ENCODE measurements at regions not wholly inside any gene's neighbourhood (a gene's known extent, or its start where the extent isn't known, plus 50 kb on each side); places are given as distances from the start of the nearest gene placed in this dataset.

DNA sequence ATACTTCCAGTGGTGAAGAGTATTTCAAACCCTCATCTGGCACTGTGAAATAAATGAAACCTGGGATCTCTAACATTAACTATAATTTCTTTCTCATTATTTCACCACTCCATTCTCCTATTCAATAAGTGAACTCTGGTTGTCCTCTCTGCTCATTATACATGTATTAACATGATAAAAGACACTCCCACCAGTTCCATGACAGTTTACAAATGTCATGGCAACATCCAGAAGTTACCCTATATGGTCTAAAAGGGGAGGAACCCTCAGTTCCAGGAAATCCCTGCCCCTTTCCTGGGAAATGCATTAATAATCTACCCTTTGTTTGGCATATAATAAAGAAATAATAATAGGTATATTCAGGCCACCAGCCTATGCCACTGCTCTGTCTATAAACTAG lies 62.7 kb upstream of the BRINP3 start:
- Mint-ChIP-seq H3K36me3 (peaks cover 12% of the 10 kb centered on the region), H3K4me3 (no peak overlapping the region), H3K27ac (no peak overlapping the region), H3K4me1 (no peaks in the 10 kb centered on the region), H3K27me3 (ENCODE audit: low read depth in 2 of 2) (no peaks in the 10 kb centered on the region), H3K9me3 (peaks cover 6 to 9% of the 10 kb centered on the region in 2 donors)
- Histone ChIP-seq H3K36me3 (ENCODE audit: control insufficient read depth, insufficient read depth, low read length) (no peaks in the 10 kb centered on the region), H3K4me1 (ENCODE audit: control insufficient read depth, insufficient read depth, low read length) (no peaks in the 10 kb centered on the region), H3K27me3 (ENCODE audit: control insufficient read depth, insufficient read depth, low read length) (no peaks in the 10 kb centered on the region), H3K27ac (ENCODE audit: low read length) (no peak overlapping the region), H3K4me3 (ENCODE audit: low read length) (no peak overlapping the region), H3K9me3 (ENCODE audit: control insufficient read depth, insufficient read depth, low read length) (peaks cover 4% of the 10 kb centered on the region)
- intact Hi-C loops (cut with micrococcal nuclease): no loop called here
- ATAC-seq (no peak), DNase-seq (no peak)
- TF ChIP-seq, protein P1, sequence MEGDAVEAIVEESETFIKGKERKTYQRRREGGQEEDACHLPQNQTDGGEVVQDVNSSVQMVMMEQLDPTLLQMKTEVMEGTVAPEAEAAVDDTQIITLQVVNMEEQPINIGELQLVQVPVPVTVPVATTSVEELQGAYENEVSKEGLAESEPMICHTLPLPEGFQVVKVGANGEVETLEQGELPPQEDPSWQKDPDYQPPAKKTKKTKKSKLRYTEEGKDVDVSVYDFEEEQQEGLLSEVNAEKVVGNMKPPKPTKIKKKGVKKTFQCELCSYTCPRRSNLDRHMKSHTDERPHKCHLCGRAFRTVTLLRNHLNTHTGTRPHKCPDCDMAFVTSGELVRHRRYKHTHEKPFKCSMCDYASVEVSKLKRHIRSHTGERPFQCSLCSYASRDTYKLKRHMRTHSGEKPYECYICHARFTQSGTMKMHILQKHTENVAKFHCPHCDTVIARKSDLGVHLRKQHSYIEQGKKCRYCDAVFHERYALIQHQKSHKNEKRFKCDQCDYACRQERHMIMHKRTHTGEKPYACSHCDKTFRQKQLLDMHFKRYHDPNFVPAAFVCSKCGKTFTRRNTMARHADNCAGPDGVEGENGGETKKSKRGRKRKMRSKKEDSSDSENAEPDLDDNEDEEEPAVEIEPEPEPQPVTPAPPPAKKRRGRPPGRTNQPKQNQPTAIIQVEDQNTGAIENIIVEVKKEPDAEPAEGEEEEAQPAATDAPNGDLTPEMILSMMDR (IDR thresholded peaks at IDR 0.05): no peak

GRCh38 chr1:190551638-190552037 lies 74.0 kb upstream of the BRINP3 start:
- ATAC-seq: no peak
- H3K9me3 Mint-ChIP-seq: peaks cover 17 to 18% of the 10 kb centered on the region in 2 donors
- TF ChIP-seq, protein P1 (IDR thresholded peaks at IDR 0.05): no peak
- intact Hi-C loops (cut with micrococcal nuclease): no loop called here
- H3K27ac Mint-ChIP-seq: no peak overlapping the region
- no peaks in the 10 kb centered on the region for H3K27me3 Mint-ChIP-seq (ENCODE audit: low read depth in 2 of 2)
- Histone ChIP-seq H3K9me3 (ENCODE audit: control insufficient read depth, insufficient read depth, low read length) (no peaks in the 10 kb centered on the region), H3K27me3 (ENCODE audit: control insufficient read depth, insufficient read depth, low read length) (no peaks in the 10 kb centered on the region), H3K4me3 (ENCODE audit: low read length) (no peak overlapping the region), H3K4me1 (ENCODE audit: control insufficient read depth, insufficient read depth, low read length) (no peaks in the 10 kb centered on the region), H3K27ac (ENCODE audit: low read length) (no peak overlapping the region), H3K36me3 (ENCODE audit: control insufficient read depth, insufficient read depth, low read length) (no peaks in the 10 kb centered on the region)
- H3K4me3 Mint-ChIP-seq: no peak overlapping the region
- H3K4me1 Mint-ChIP-seq: no peaks in the 10 kb centered on the region
- no peaks in the 10 kb centered on the region for H3K36me3 Mint-ChIP-seq
- no peak for DNase-seq
- WGBS (ENCODE audit: insufficient coverage): no CpG with 5 or more reads among the region's 1 CpG

- ATAC-seq (no peak), DNase-seq (no peak)
- no peaks in the 10 kb centered on the region for H3K36me3 Mint-ChIP-seq
- H3K36me3 ChIP-seq (ENCODE audit: control insufficient read depth, insufficient read depth, low read length): no peaks in the 10 kb centered on the region
- H3K4me3 ChIP-seq (ENCODE audit: low read length): no peak overlapping the region
- H3K27ac Mint-ChIP-seq: no peak overlapping the region
- intact Hi-C loops (cut with micrococcal nuclease): no loop called here
- no peaks in the 10 kb centered on the region for H3K27me3 ChIP-seq (ENCODE audit: control insufficient read depth, insufficient read depth, low read length)
- TF ChIP-seq, protein P1 (IDR thresholded peaks at IDR 0.05): no peak
- peaks cover 11 to 14% of the 10 kb centered on the region in 2 donors for H3K9me3 Mint-ChIP-seq
- no peaks in the 10 kb centered on the region for H3K4me1 ChIP-seq (ENCODE audit: control insufficient read depth, insufficient read depth, low read length)
- H3K27ac ChIP-seq (ENCODE audit: low read length): no peak overlapping the region
- no peaks in the 10 kb centered on the region for H3K4me1 Mint-ChIP-seq
- no CpG with 5 or more reads among the region's 1 CpG for WGBS (ENCODE audit: insufficient coverage)
- H3K27me3 Mint-ChIP-seq (ENCODE audit: low read depth in 2 of 2): no peaks in the 10 kb centered on the region
- H3K4me3 Mint-ChIP-seq: no peak overlapping the region
- H3K9me3 ChIP-seq (ENCODE audit: control insufficient read depth, insufficient read depth, low read length): peaks cover 8% of the 10 kb centered on the region
Observed at GRCh38 chr1:190560161-190560681, 82.6 kb upstream of the BRINP3 start.

DNA sequence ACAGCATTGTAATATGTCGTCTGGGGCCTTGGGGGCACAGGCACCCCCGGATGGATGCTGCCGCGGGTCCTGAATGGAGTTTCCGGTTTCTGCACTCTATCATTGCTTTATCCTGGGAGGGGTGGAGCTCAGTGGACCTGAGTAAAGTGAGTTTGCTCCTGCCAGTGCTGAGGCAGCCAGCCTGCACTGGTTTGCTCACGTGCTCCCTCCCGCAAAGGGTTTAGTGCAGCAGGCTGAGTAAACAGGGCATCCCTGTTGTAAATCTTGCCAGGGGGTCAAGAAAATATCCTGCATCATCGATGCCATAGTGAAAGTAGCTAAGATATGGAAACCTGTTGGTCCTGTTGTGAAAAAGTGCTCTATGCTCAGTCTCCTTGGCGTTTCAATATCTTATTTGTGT lies 85.6 kb upstream of the BRINP3 start:
- H3K36me3 Mint-ChIP-seq: no peaks in the 10 kb centered on the region
- no peaks in the 10 kb centered on the region for H3K27me3 Mint-ChIP-seq (ENCODE audit: low read depth in 2 of 2)
- H3K4me1 ChIP-seq (ENCODE audit: control insufficient read depth, insufficient read depth, low read length): no peaks in the 10 kb centered on the region
- intact Hi-C loops (cut with micrococcal nuclease): no loop called here
- no peak overlapping the region for H3K4me3 Mint-ChIP-seq
- H3K27ac Mint-ChIP-seq: no peak overlapping the region
- H3K9me3 Mint-ChIP-seq: peaks cover 7 to 13% of the 10 kb centered on the region in 2 donors
- H3K4me3 ChIP-seq (ENCODE audit: low read length): no peak overlapping the region
- TF ChIP-seq, protein P1 (IDR thresholded peaks at IDR 0.05): no peak
- 91% methylated on average over 8 of the region's 9 CpGs for WGBS (ENCODE audit: insufficient coverage)
- no peaks in the 10 kb centered on the region for H3K4me1 Mint-ChIP-seq
- no peak overlapping the region for H3K27ac ChIP-seq (ENCODE audit: low read length)
- H3K36me3 ChIP-seq (ENCODE audit: control insufficient read depth, insufficient read depth, low read length): no peaks in the 10 kb centered on the region
- peaks cover 10% of the 10 kb centered on the region for H3K9me3 ChIP-seq (ENCODE audit: control insufficient read depth, insufficient read depth, low read length)
- H3K27me3 ChIP-seq (ENCODE audit: control insufficient read depth, insufficient read depth, low read length): no peaks in the 10 kb centered on the region
- DNase-seq: no peak
- ATAC-seq: no peak

Data from natural killer cell (primary cell).